DND-41 (cell line): ENCODE measurements at regions not wholly inside any gene's neighbourhood (a gene's known extent, or its start where the extent isn't known, plus 50 kb on each side); places are given as distances from the start of the nearest gene placed in this dataset.

Experiments
- EZH2 ChIP-seq: IDR thresholded peaks from 3 replicates; pipeline ENCODE4 v1.6.1; 2012; ENCODE audit warnings: borderline replicate concordance, low read depth, mild to moderate bottlenecking, moderate library complexity, low read length, inconsistent platforms; ENCODE audit not compliant: severe bottlenecking
- TF ChIP-seq, protein P1 (sequence below): IDR thresholded peaks from 2 replicates; pipeline ENCODE4 v1.5.1; 2012; ENCODE audit warnings: borderline replicate concordance, low read length, moderate library complexity, mild to moderate bottlenecking; ENCODE audit not compliant: poor library complexity, severe bottlenecking; ENCODE audit errors: extremely low read depth

DNA sequence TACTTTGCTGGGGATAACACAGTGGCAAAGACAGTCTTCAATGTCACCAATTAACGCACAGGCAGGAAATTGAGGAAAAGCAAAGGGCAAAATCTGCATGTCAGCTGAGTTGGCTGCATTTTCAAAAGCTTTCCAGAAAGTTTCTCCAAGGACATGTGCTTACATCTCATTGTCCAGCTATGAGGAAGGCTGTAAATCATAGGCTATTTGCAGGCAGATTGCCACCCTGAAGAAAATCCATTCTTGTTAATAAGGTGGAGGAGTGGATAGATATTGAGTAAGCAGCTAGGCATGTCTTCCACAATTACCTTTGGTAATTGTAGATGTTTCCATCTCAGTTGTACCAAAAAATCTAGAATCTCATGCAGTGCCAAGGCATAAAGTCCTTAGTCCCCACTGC lies 278.0 kb upstream of the NUDT12 start:
- TF ChIP-seq EZH2: no peak
- TF ChIP-seq, protein P1, sequence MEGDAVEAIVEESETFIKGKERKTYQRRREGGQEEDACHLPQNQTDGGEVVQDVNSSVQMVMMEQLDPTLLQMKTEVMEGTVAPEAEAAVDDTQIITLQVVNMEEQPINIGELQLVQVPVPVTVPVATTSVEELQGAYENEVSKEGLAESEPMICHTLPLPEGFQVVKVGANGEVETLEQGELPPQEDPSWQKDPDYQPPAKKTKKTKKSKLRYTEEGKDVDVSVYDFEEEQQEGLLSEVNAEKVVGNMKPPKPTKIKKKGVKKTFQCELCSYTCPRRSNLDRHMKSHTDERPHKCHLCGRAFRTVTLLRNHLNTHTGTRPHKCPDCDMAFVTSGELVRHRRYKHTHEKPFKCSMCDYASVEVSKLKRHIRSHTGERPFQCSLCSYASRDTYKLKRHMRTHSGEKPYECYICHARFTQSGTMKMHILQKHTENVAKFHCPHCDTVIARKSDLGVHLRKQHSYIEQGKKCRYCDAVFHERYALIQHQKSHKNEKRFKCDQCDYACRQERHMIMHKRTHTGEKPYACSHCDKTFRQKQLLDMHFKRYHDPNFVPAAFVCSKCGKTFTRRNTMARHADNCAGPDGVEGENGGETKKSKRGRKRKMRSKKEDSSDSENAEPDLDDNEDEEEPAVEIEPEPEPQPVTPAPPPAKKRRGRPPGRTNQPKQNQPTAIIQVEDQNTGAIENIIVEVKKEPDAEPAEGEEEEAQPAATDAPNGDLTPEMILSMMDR: no peak
